ENCODE measurements at regions not wholly inside any gene's neighbourhood (a gene's known extent, or its start where the extent isn't known, plus 50 kb on each side); places are given as distances from the start of the nearest gene placed in this dataset.

- H3K36me3 Mint-ChIP-seq (ENCODE audit: insufficient read depth, unreplicated experiment): peaks cover 7% of the 10 kb centered on the region
- TF ChIP-seq, protein P1, sequence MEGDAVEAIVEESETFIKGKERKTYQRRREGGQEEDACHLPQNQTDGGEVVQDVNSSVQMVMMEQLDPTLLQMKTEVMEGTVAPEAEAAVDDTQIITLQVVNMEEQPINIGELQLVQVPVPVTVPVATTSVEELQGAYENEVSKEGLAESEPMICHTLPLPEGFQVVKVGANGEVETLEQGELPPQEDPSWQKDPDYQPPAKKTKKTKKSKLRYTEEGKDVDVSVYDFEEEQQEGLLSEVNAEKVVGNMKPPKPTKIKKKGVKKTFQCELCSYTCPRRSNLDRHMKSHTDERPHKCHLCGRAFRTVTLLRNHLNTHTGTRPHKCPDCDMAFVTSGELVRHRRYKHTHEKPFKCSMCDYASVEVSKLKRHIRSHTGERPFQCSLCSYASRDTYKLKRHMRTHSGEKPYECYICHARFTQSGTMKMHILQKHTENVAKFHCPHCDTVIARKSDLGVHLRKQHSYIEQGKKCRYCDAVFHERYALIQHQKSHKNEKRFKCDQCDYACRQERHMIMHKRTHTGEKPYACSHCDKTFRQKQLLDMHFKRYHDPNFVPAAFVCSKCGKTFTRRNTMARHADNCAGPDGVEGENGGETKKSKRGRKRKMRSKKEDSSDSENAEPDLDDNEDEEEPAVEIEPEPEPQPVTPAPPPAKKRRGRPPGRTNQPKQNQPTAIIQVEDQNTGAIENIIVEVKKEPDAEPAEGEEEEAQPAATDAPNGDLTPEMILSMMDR (IDR thresholded peaks at IDR 0.05; ENCODE audit: unreplicated experiment): no peak
- CTCF ChIA-PET: interaction anchor here (0.6 kb wide), 1 partner anchor 9 kb away, joined by 3 read pairs; no protein-coding TSS in a partner anchor
- peaks cover 3% of the 10 kb centered on the region for H3K9me3 Mint-ChIP-seq (ENCODE audit: unreplicated experiment)
- no TSS peak for BruUV-seq (replicated peaks)
- intact Hi-C loops (cut with micrococcal nuclease): no loop called here
- H3K27ac Mint-ChIP-seq (ENCODE audit: low read depth, unreplicated experiment): no peak overlapping the region
- H3K4me3 Mint-ChIP-seq (ENCODE audit: unreplicated experiment): no peak overlapping the region
- no peak for DNase-seq (ENCODE audit: unreplicated experiment)
- POLR2A ChIA-PET: interaction anchor here (1.6 kb wide), 1 partner anchor 15 kb away, joined by 4 read pairs; no protein-coding TSS in a partner anchor
- H3K4me1 Mint-ChIP-seq (ENCODE audit: insufficient read depth, unreplicated experiment): no peaks in the 10 kb centered on the region
- H3K27me3 Mint-ChIP-seq (ENCODE audit: insufficient read depth, unreplicated experiment): peaks cover 16% of the 10 kb centered on the region
These were observed 58.8 kb upstream of the KHDRBS2 start for GRCh38 chr6:62344850-62345249.

- no peak for DNase-seq (ENCODE audit: unreplicated experiment)
- Mint-ChIP-seq H3K36me3 (ENCODE audit: insufficient read depth, unreplicated experiment) (no peaks in the 10 kb centered on the region), H3K27ac (ENCODE audit: low read depth, unreplicated experiment) (no peak overlapping the region), H3K9me3 (ENCODE audit: unreplicated experiment) (peaks cover 7% of the 10 kb centered on the region), H3K4me1 (ENCODE audit: insufficient read depth, unreplicated experiment) (no peaks in the 10 kb centered on the region), H3K27me3 (ENCODE audit: insufficient read depth, unreplicated experiment) (peaks cover 16% of the 10 kb centered on the region), H3K4me3 (ENCODE audit: unreplicated experiment) (no peak overlapping the region)
- intact Hi-C loops (cut with micrococcal nuclease): no loop called here
- BruUV-seq (replicated peaks): no TSS peak
- TF ChIP-seq, protein P1 (IDR thresholded peaks at IDR 0.05; ENCODE audit: unreplicated experiment): no peak
- ChIA-PET POLR2A (no interaction called here), CTCF (no interaction called here)
These were observed 52.5 kb upstream of the KHDRBS2 start for GRCh38 chr6:62338477-62338876.
